Heart left ventricle (tissue), 16 donors: ENCODE measurements at regions not wholly inside any gene's neighbourhood (a gene's known extent, or its start where the extent isn't known, plus 50 kb on each side); places are given as distances from the start of the nearest gene placed in this dataset.

ENCODE experiments used
- ATAC-seq, 4 donors: fragments of 200-7000 bp; cut with Tn5 transposase; one replicate each; pipeline ENCODE4 v1.9.1; 2020 to 2022; ENCODE audit warnings: moderate library complexity in 4 of 4, mild to moderate bottlenecking in 3 of 4, moderate number of reproducible peaks in 1 of 4
- DNase-seq, 5 donors: peaks; one replicate each; pipeline ENCODE4 v3.0.0-alpha.2; 2020
- H3K27ac ChIP-seq, 12 donors: fragments of 200-600 bp; sonication (generic) in 4 of 12; one replicate each; pipeline versions ENCODE4 v1.5.0 to v1.8.0; 2016 to 2022; ENCODE audit warnings: mild to moderate bottlenecking in 2 of 12
- H3K27me3 ChIP-seq, 9 donors: fragments of 200-600 bp; sonication (generic) in 2 of 9; one replicate each; pipeline versions ENCODE4 v1.5.1 to v1.8.0; 2016 to 2022; ENCODE audit warnings: mild to moderate bottlenecking in 3 of 9
- H3K36me3 ChIP-seq, 9 donors: fragments of 200-600 bp; sonication (generic) in 2 of 9; one replicate each; pipeline versions ENCODE4 v1.5.0 to v1.8.0; 2018 to 2022; ENCODE audit warnings: mild to moderate bottlenecking in 2 of 9
- H3K4me1 ChIP-seq, 12 donors: fragments of 200-600 bp; sonication (generic) in 4 of 12; one replicate each; pipeline versions ENCODE4 v1.5.0 to v1.8.0; 2016 to 2022; ENCODE audit warnings: mild to moderate bottlenecking in 3 of 12
- H3K4me3 ChIP-seq, 12 donors: fragments of 200-600 bp; sonication (generic) in 4 of 12; one replicate each; pipeline versions ENCODE4 v1.5.0 to v1.8.0; 2017 to 2022; ENCODE audit warnings: mild to moderate bottlenecking in 9 of 12, moderate library complexity in 4 of 12
- H3K9me3 ChIP-seq, 12 donors: fragments of 200-600 bp; sonication (generic) in 4 of 12; one replicate each; pipeline versions ENCODE4 v1.5.0 to v1.8.0; 2016 to 2022; ENCODE audit warnings: mild to moderate bottlenecking in 1 of 12
- CTCF ChIP-seq, 12 donors: fragments of 200-600 bp; sonication (generic) in 4 of 12; IDR thresholded peaks; one replicate each; pipeline versions ENCODE4 v1.5.0 to v1.8.0; 2018 to 2022; ENCODE audit warnings: antibody characterized with exemption in 12 of 12, mild to moderate bottlenecking in 5 of 12
- POLR2A ChIP-seq, 2 donors: fragments of 450-650 bp; IDR thresholded peaks; one replicate each; pipeline ENCODE4 v1.6.1; 2017; ENCODE audit warnings: antibody characterized with exemption in 2 of 2, mild to moderate bottlenecking in 2 of 2, moderate library complexity in 2 of 2
- WGBS, 4 donors: extraction: QIAGEN DNeasy Blood & Tissue Kit in 2 of 4; methylation state at CpG; one replicate each; pipeline versions ENCODE4 v1.1.5 to v1.1.7; 2013 to 2018; 5-methylcytosine and 5-hydroxymethylcytosine counted together
- intact Hi-C, 10 donors: fragments of 100-400 bp; cut with DNase I; formaldehyde crosslinking; loops; one replicate each; pipeline versions ENCODE4 v1.11.1 to v1.14.2; 2022
- donor health status: ischemic (EF 13 %, LVEDD 7.1; RV severe dilation, severe dysfunction).
- donor health status: healthy with polysubstance abuse.
- donor health status: DM: no; HTN: yes; CAD: no.
- donor health status: DM: no; HTN: no; CAD: no.
- donor health status: ischemic (EF 25% LVEDD 6.9; RV normal size, moderate dysfunction).
- donor health status: ischemic (EF 25% LVEDD 5.7; RV mildly dilated, moderate dysfunction).
- donor health status: healthy.
- donor health status: DM: yes; HTN: yes; CAD: no.
- donor health status: ischemic (EF 35%, LVEDD 5.7; RV mildly dilated, moderate dysfunction).
- donor health status: nonischemic (EF 11% LVEDD 7.7; RV severe dilation, severe dysfunction).
- donor health status: DM: yes; HTN: yes; CAD: no.
- donor health status: PGD.
- donor health status: ischemic (EF 29% LVEDD 5.4; RV normal size, mild dysfunction).
- donor health status: nonischemic (EF 23%, LVEDD 6.1; RV moderate dilation, normal function).

GRCh38 chr1:208523007-208523406 lies 278.8 kb upstream of the PLXNA2 start:
- TF ChIP-seq POLR2A (IDR thresholded peaks at IDR 0.05) (no peak), CTCF (IDR thresholded peaks at IDR 0.05) (no peak)
- WGBS, 4 donors = 94 to 97% (median 96%) methylated on average over 5 of the region's 5 CpGs
- DNase-seq (no peak), ATAC-seq (no peak)
- H3K27ac ChIP-seq = no peak overlapping the region
- no peaks in the 10 kb centered on the region for H3K36me3 ChIP-seq
- no peaks in the 10 kb centered on the region for H3K27me3 ChIP-seq
- H3K9me3 ChIP-seq = no peaks in the 10 kb centered on the region
- H3K4me3 ChIP-seq = no peak overlapping the region
- intact Hi-C loops = no loop called here
- no peaks in the 10 kb centered on the region for H3K4me1 ChIP-seq

GRCh38 chr1:208524376-208524775 lies 280.2 kb upstream of the PLXNA2 start:
- Histone ChIP-seq H3K27me3 (peaks cover 0 to 4% (median 0%) of the 10 kb centered on the region in 9 donors), H3K4me1 (no peaks in the 10 kb centered on the region), H3K9me3 (no peaks in the 10 kb centered on the region), H3K4me3 (no peak overlapping the region), H3K27ac (no peak overlapping the region), H3K36me3 (no peaks in the 10 kb centered on the region)
- DNase-seq (no peak), ATAC-seq (no peak)
- intact Hi-C loops = no loop called here
- TF ChIP-seq POLR2A (IDR thresholded peaks at IDR 0.05) (no peak), CTCF (IDR thresholded peaks at IDR 0.05) (no peak)
- WGBS, 4 donors = 90 to 98% (median 96%) methylated on average over 4 of the region's 4 CpGs

DNA sequence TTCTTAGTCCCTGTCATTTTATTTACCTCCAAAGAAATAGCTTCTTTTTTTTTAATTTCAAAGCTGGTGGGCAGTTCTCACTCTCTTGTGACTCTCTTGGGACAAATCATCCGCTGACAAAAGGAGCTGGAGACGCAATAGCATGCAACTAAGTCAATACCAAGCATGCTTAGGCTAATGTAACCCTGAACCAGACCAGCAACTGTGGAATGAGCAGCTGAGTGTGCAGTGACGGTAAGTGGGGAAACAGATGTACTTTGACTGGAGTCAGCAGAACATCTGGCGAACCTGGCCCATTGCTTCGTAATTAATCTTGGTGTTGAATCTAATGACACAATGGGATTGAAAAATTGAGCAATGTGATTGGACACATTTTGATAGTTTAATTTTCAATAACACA lies 280.7 kb upstream of the PLXNA2 start:
- 66 to 81% (median 69%) methylated on average over 5 of the region's 5 CpGs for WGBS, 4 donors
- intact Hi-C loops = no loop called here
- H3K27me3 ChIP-seq = peaks cover 0 to 8% (median 0%) of the 10 kb centered on the region in 9 donors

GRCh38 chr1:208525417-208525816 lies 281.2 kb upstream of the PLXNA2 start:
- no peak overlapping the region for H3K4me3 ChIP-seq
- H3K4me1 ChIP-seq = no peaks in the 10 kb centered on the region
- H3K36me3 ChIP-seq = no peaks in the 10 kb centered on the region
- 56 to 91% (median 60%) methylated on average over 2 to 3 of the region's 3 CpGs for WGBS, 4 donors
- TF ChIP-seq POLR2A (IDR thresholded peaks at IDR 0.05) (no peak), CTCF (IDR thresholded peaks at IDR 0.05) (no peak)
- H3K9me3 ChIP-seq = no peaks in the 10 kb centered on the region
- intact Hi-C loops = no loop called here
- H3K27ac ChIP-seq = no peak overlapping the region
- H3K27me3 ChIP-seq = peaks cover 0 to 12% (median 0%) of the 10 kb centered on the region in 9 donors
- no peak for ATAC-seq
- DNase-seq = no peak

More for the DNA sequence above, 280.7 kb upstream of the PLXNA2 start:
- no peak for TF ChIP-seq CTCF (IDR thresholded peaks at IDR 0.05)
- TF ChIP-seq POLR2A (IDR thresholded peaks at IDR 0.05) = no peak
- Histone ChIP-seq H3K4me1 (no peaks in the 10 kb centered on the region), H3K36me3 (no peaks in the 10 kb centered on the region), H3K9me3 (no peaks in the 10 kb centered on the region), H3K27ac (no peak overlapping the region), H3K4me3 (no peak overlapping the region)
- ATAC-seq = peak in 2 of 4 donors; percentile 48 to 58
- DNase-seq = no peak
